ENCODE measurements at regions not wholly inside any gene's neighbourhood (a gene's known extent, or its start where the extent isn't known, plus 50 kb on each side); places are given as distances from the start of the nearest gene placed in this dataset.

DNA sequence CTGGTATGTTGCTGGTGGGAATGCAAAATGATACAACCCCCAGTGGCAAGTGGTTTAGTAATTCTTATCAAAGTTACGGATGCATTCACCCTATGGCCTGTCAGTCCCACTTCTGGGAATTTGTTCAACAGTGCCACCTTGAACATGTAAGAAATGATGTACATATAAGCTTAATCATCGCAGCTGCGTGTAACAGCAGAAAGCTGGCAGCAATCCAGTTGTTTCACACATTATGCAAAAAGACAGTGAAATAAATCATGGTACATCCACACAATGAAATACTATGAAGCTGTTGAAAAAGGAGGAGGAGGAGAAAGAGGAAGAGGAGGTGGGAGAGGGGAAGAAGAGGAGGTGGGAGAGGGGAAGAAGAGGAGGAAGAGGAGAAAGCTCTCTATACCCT is 76.2 kb upstream of the MYL10 start:
- TF ChIP-seq POLR2A (IDR thresholded peaks at IDR 0.05) = no peak
- TF ChIP-seq EP300 (IDR thresholded peaks at IDR 0.05) = no peak
- no peak for TF ChIP-seq POLR2AphosphoS5 (IDR thresholded peaks at IDR 0.05)
- TF ChIP-seq, protein P1, sequence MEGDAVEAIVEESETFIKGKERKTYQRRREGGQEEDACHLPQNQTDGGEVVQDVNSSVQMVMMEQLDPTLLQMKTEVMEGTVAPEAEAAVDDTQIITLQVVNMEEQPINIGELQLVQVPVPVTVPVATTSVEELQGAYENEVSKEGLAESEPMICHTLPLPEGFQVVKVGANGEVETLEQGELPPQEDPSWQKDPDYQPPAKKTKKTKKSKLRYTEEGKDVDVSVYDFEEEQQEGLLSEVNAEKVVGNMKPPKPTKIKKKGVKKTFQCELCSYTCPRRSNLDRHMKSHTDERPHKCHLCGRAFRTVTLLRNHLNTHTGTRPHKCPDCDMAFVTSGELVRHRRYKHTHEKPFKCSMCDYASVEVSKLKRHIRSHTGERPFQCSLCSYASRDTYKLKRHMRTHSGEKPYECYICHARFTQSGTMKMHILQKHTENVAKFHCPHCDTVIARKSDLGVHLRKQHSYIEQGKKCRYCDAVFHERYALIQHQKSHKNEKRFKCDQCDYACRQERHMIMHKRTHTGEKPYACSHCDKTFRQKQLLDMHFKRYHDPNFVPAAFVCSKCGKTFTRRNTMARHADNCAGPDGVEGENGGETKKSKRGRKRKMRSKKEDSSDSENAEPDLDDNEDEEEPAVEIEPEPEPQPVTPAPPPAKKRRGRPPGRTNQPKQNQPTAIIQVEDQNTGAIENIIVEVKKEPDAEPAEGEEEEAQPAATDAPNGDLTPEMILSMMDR (IDR thresholded peaks at IDR 0.05) = no peak
- H3K27ac ChIP-seq = no peak overlapping the region
- H3K27me3 ChIP-seq = peaks cover 4 to 19% (median 6%) of the 10 kb centered on the region in 3 donors
- H3K9me3 ChIP-seq = no peaks in the 10 kb centered on the region
- no peaks in the 10 kb centered on the region for H3K36me3 ChIP-seq
- H3K4me3 ChIP-seq = no peak overlapping the region
- DNase-seq = no peak
- intact Hi-C loops (cut with DNase I; ENCODE audit: low total_unique reads) = no loop called here
- H3K4me1 ChIP-seq = peaks cover 0 to 4% (median 0%) of the 10 kb centered on the region in 4 donors
- 49 to 64% (median 57%) methylated on average over 3 of the region's 3 CpGs for WGBS, 5 donors

DNA sequence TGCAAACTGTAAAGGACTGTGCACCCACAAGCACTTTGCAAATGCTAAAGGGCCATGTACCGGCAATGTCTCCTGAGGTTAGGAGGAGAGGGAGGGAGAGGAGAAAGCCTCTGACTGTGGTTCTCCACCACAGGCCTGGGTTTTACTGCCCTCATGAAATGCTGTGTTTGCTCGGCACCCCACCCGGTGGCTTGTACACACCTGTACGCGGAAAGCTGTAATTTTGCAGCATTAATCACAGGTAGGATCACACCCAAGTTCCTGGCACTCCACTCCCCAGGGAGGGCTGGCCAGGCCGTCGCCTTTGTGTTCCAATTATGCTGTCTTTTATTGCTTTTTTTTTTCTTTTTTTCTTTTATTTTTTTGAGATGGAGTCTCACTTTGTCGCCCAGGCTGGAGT is 78.5 kb upstream of the MYL10 start:
- Histone ChIP-seq H3K36me3 (no peaks in the 10 kb centered on the region), H3K9me3 (no peaks in the 10 kb centered on the region), H3K4me1 (peaks cover 0 to 4% (median 0%) of the 10 kb centered on the region in 4 donors), H3K4me3 (no peak overlapping the region), H3K27me3 (peaks cover 4 to 6% (median 6%) of the 10 kb centered on the region in 3 donors), H3K27ac (peak overlapping the region in 1 of 5 donors; percentile 5)
- WGBS, 5 donors = 34 to 57% (median 42%) methylated on average over 8 of the region's 8 CpGs
- intact Hi-C loops (cut with DNase I; ENCODE audit: low total_unique reads) = no loop called here
- peak; percentile 37 to 68 for DNase-seq
- TF ChIP-seq, protein P1 (IDR thresholded peaks at IDR 0.05) = no peak
- TF ChIP-seq POLR2AphosphoS5 (IDR thresholded peaks at IDR 0.05) = peak in 2 of 3 donors; percentile 4 to 11

DNA sequence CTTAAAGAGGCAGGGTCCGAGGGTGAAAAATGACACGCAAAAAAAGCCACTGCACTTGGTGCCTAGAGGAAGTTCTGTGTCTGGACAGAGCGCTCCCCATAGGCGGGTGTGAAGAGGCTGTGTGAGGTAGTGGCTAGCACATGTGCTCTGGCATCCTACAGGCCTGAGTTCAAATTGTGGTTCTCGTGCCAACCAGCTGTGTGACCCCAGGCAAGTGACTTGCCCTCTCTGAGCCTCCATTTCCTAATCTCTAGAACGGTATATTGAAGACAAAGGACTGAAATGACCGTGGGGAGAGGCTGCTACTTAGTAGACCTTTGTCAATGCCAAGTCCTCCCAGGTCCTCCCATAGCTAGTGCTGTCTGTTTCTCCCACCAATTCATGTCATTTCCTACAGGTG is 79.1 kb upstream of the MYL10 start:
- 74 to 80% (median 78%) methylated on average over 7 of the region's 7 CpGs for WGBS, 5 donors
- H3K27ac ChIP-seq = peak overlapping the region in 1 of 5 donors; percentile 4
- no peak for DNase-seq

DNA sequence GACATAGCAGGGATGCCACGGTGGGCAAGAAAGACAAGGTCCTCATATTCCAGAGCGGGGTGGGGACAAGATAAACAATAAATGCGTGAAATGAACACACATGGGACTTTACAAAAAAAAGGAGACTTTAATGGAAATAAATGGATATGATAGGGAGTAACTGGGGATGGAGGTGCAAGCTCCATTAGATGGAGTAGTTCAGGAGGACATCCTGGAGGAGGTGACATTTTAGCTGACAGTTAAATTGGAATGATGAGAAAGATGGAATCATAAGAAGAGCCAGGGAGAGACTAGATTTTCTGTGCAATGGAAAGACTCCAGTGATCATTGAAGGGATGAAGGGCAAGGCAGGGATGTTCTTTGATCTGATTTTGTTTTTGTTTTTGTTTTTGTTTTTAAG is 83.6 kb upstream of the MYL10 start:
- intact Hi-C loops (cut with DNase I; ENCODE audit: low total_unique reads) = no loop called here
- no peak for DNase-seq
- H3K27me3 ChIP-seq = no peaks in the 10 kb centered on the region
- H3K36me3 ChIP-seq = no peaks in the 10 kb centered on the region
- H3K9me3 ChIP-seq = no peaks in the 10 kb centered on the region
- peaks cover 0 to 3% (median 0%) of the 10 kb centered on the region in 4 donors for H3K4me1 ChIP-seq
- 72 to 90% (median 80%) methylated on average over 3 of the region's 3 CpGs for WGBS, 5 donors
- TF ChIP-seq, protein P1 (IDR thresholded peaks at IDR 0.05) = no peak
- no peak for TF ChIP-seq POLR2A (IDR thresholded peaks at IDR 0.05)
- no peak for TF ChIP-seq POLR2AphosphoS5 (IDR thresholded peaks at IDR 0.05)
- TF ChIP-seq EP300 (IDR thresholded peaks at IDR 0.05) = no peak
- H3K27ac ChIP-seq = no peak overlapping the region
- no peak overlapping the region for H3K4me3 ChIP-seq

More for the DNA sequence above, 79.1 kb upstream of the MYL10 start:
- no peaks in the 10 kb centered on the region for H3K9me3 ChIP-seq
- no peaks in the 10 kb centered on the region for H3K36me3 ChIP-seq
- intact Hi-C loops (cut with DNase I; ENCODE audit: low total_unique reads) = no loop called here
- H3K4me3 ChIP-seq = no peak overlapping the region
- TF ChIP-seq, protein P1 (IDR thresholded peaks at IDR 0.05) = no peak
- TF ChIP-seq POLR2A (IDR thresholded peaks at IDR 0.05) (no peak), EP300 (IDR thresholded peaks at IDR 0.05) (no peak), POLR2AphosphoS5 (IDR thresholded peaks at IDR 0.05) (no peak)
- peaks cover 4 to 6% (median 6%) of the 10 kb centered on the region in 3 donors for H3K27me3 ChIP-seq
- peaks cover 0 to 4% (median 0%) of the 10 kb centered on the region in 4 donors for H3K4me1 ChIP-seq
